ENCODE measurements at regions not wholly inside any gene's neighbourhood (a gene's known extent, or its start where the extent isn't known, plus 50 kb on each side); places are given as distances from the start of the nearest gene placed in this dataset.

- no peak for TF ChIP-seq CTCF (optimal IDR thresholded peaks at IDR 0.05 in 1 of 3, IDR thresholded peaks at IDR 0.05 in 1 of 3, conservative IDR thresholded peaks at IDR 0.05 in 1 of 3; ENCODE audit: extremely low read depth in 1 of 3, insufficient read depth in 2 of 3, low read length in 3 of 3)
- no peak for TF ChIP-seq EZH2 (IDR thresholded peaks at IDR 0.05; ENCODE audit: low read length)
Measured at GRCh38 chr12:84376320-84376719, 536.3 kb downstream of the SLC6A15 start.

Data from keratinocyte (primary cell).